Ishikawa (cell line): ENCODE measurements at regions not wholly inside any gene's neighbourhood (a gene's known extent, or its start where the extent isn't known, plus 50 kb on each side); places are given as distances from the start of the nearest gene placed in this dataset.

ENCODE experiments used
- CEBPB ChIP-seq: IDR thresholded peaks from 2 replicates; pipeline ENCODE4 v1.6.1; 2012
- CREB1 ChIP-seq: IDR thresholded peaks from 2 replicates; pipeline ENCODE4 v1.6.1; 2012; ENCODE audit warnings: low read depth
- EGR1 ChIP-seq: IDR thresholded peaks from 2 replicates; pipeline ENCODE4 v1.6.1; 2012
- EP300 ChIP-seq: IDR thresholded peaks from 2 replicates; pipeline ENCODE4 v1.6.1; 2012; ENCODE audit warnings: borderline replicate concordance
- FOXM1 ChIP-seq: IDR thresholded peaks from 2 replicates; pipeline ENCODE4 v1.6.1; 2012; ENCODE audit warnings: low read depth, borderline replicate concordance
- NFIC ChIP-seq: IDR thresholded peaks from 2 replicates; pipeline ENCODE4 v1.6.1; 2012
- RAD21 ChIP-seq: IDR thresholded peaks from 2 replicates; pipeline ENCODE4 v1.6.1; 2012; ENCODE audit warnings: low read depth
- TAF1 ChIP-seq: IDR thresholded peaks from 2 replicates; pipeline ENCODE4 v1.6.1; 2012; ENCODE audit warnings: low read depth, mild to moderate bottlenecking
- TCF12 ChIP-seq: IDR thresholded peaks from 2 replicates; pipeline ENCODE4 v1.6.1; 2012; ENCODE audit warnings: low read depth
- TEAD4 ChIP-seq: IDR thresholded peaks from 2 replicates; pipeline ENCODE4 v1.6.1; 2012
- YY1 ChIP-seq: IDR thresholded peaks from 2 replicates; pipeline ENCODE4 v1.6.1; 2012; ENCODE audit warnings: low read depth
- ZBTB7A ChIP-seq: IDR thresholded peaks from 2 replicates; pipeline ENCODE4 v1.6.1; 2012; ENCODE audit warnings: low read depth
- TF ChIP-seq, protein P1 (sequence below): IDR thresholded peaks from 2 replicates; pipeline ENCODE4 v1.6.1; 2012
- TF ChIP-seq, protein P2 (sequence below): IDR thresholded peaks from 2 replicates; pipeline ENCODE4 v1.6.1; 2012
- TF ChIP-seq, protein P3 (sequence below): IDR thresholded peaks from 2 replicates; pipeline ENCODE4 v1.6.1; 2012; ENCODE audit warnings: low read depth, mild to moderate bottlenecking

- TF ChIP-seq, protein P1, sequence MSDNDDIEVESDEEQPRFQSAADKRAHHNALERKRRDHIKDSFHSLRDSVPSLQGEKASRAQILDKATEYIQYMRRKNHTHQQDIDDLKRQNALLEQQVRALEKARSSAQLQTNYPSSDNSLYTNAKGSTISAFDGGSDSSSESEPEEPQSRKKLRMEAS, result no peak
- TF ChIP-seq RAD21 (peak; percentile 50), EGR1 (no peak)
Observed at GRCh38 chr4:11623726-11624037, 195.0 kb upstream of the HS3ST1 start.

- TF ChIP-seq, protein P1, result no peak
- TF ChIP-seq TAF1 (no peak), NFIC (no peak), TCF12 (no peak), EP300 (no peak), EGR1 (no peak), FOXM1 (no peak), YY1 (no peak), TEAD4 (no peak), ZBTB7A (no peak)
- TF ChIP-seq, protein P2, sequence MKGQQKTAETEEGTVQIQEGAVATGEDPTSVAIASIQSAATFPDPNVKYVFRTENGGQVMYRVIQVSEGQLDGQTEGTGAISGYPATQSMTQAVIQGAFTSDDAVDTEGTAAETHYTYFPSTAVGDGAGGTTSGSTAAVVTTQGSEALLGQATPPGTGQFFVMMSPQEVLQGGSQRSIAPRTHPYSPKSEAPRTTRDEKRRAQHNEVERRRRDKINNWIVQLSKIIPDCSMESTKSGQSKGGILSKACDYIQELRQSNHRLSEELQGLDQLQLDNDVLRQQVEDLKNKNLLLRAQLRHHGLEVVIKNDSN, result no peak
Observed at GRCh38 chr4:11622961-11623725, 194.4 kb upstream of the HS3ST1 start.

GRCh38 chr4:11620861-11621260, 192.2 kb upstream of the HS3ST1 start:
- no peak for TF ChIP-seq CEBPB
- no peak for TF ChIP-seq FOXM1
- TF ChIP-seq CREB1, result no peak
- no peak for TF ChIP-seq TAF1
- TF ChIP-seq RAD21, result no peak
- no peak for TF ChIP-seq ZBTB7A
- TF ChIP-seq EGR1, result no peak
- TF ChIP-seq, protein P3, sequence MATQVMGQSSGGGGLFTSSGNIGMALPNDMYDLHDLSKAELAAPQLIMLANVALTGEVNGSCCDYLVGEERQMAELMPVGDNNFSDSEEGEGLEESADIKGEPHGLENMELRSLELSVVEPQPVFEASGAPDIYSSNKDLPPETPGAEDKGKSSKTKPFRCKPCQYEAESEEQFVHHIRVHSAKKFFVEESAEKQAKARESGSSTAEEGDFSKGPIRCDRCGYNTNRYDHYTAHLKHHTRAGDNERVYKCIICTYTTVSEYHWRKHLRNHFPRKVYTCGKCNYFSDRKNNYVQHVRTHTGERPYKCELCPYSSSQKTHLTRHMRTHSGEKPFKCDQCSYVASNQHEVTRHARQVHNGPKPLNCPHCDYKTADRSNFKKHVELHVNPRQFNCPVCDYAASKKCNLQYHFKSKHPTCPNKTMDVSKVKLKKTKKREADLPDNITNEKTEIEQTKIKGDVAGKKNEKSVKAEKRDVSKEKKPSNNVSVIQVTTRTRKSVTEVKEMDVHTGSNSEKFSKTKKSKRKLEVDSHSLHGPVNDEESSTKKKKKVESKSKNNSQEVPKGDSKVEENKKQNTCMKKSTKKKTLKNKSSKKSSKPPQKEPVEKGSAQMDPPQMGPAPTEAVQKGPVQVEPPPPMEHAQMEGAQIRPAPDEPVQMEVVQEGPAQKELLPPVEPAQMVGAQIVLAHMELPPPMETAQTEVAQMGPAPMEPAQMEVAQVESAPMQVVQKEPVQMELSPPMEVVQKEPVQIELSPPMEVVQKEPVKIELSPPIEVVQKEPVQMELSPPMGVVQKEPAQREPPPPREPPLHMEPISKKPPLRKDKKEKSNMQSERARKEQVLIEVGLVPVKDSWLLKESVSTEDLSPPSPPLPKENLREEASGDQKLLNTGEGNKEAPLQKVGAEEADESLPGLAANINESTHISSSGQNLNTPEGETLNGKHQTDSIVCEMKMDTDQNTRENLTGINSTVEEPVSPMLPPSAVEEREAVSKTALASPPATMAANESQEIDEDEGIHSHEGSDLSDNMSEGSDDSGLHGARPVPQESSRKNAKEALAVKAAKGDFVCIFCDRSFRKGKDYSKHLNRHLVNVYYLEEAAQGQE, result no peak
- TF ChIP-seq, protein P1, result no peak
- no peak for TF ChIP-seq YY1
- no peak for TF ChIP-seq TEAD4
- TF ChIP-seq NFIC, result no peak
- no peak for TF ChIP-seq TCF12

- TF ChIP-seq NFIC (no peak), YY1 (no peak), EP300 (no peak), RAD21 (no peak), TCF12 (no peak), TAF1 (no peak), CEBPB (no peak)
- TF ChIP-seq, protein P2, result no peak
- TF ChIP-seq, protein P1, result no peak
- TF ChIP-seq, protein P3, result no peak
Observed at GRCh38 chr4:11618666-11619282, 190.1 kb upstream of the HS3ST1 start.

DNA sequence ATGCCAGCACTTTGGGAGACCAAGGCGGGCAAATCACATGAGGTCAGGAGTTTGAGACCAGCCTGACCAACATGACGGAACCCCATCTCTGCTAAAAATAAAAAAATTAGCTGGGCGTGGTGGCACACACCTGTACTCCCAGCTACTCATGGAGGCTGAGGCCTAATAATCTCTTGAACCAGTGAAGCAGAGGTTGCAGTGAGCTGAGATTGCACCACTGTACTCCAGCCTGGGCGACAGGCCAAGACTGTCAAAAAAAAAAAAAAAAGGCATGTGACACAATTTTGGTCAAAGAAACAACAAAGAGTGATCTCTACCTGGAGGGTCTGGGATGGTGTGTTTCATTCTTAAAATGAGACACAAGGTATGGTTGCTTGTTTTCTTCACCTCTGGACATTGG, 188.2 kb upstream of the HS3ST1 start:
- TF ChIP-seq FOXM1 (no peak), CEBPB (no peak), TAF1 (no peak), RAD21 (no peak), TEAD4 (no peak), NFIC (no peak), EGR1 (no peak), TCF12 (no peak), ZBTB7A (no peak), YY1 (no peak), CREB1 (no peak), EP300 (no peak)
- TF ChIP-seq, protein P2, result no peak
- TF ChIP-seq, protein P3, result no peak
- TF ChIP-seq, protein P1, result no peak
